Esophagus squamous epithelium (tissue), 4 donors: ENCODE measurements at regions not wholly inside any gene's neighbourhood (a gene's known extent, or its start where the extent isn't known, plus 50 kb on each side); places are given as distances from the start of the nearest gene placed in this dataset.

ENCODE experiments used
- POLR2A ChIP-seq, 4 donors: fragments of 450-650 bp; IDR thresholded peaks; one replicate each; pipeline ENCODE4 v1.6.1; 2017; ENCODE audit warnings: antibody characterized with exemption in 4 of 4, mild to moderate bottlenecking in 4 of 4, moderate library complexity in 3 of 4
- TF ChIP-seq, protein P1 (sequence below), 6 experiments: fragments of 450-650 bp in 4 of 6; fragments of 200-600 bp in 2 of 6; sonication (generic) in 2 of 6; IDR thresholded peaks; one replicate each; pipeline ENCODE4 v1.5.1; 2016 to 2019; ENCODE audit warnings: antibody characterized with exemption in 6 of 6, mild to moderate bottlenecking in 4 of 6, moderate library complexity in 4 of 6

DNA sequence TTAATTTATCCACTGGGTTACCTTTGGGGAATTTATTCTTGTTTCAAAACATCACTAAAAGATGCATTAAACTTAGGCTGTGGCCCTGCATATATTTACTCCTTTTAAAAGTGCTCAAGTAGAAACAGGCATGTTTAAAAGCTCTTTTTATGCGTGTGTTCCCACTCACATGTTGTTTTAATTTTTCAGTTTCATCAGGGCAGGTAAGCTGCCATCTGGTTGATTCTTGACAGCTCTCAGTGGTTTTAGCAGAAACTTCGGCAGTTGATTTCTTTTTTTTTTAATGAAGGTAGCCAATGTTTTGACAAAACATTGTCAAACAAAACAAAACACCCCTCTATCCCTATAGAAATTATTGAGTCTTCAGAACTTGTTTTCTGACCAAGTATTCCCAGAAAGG, 89.6 kb upstream of the LGR5 start:
- TF ChIP-seq POLR2A (IDR thresholded peaks at IDR 0.05) = no peak
- TF ChIP-seq, protein P1, sequence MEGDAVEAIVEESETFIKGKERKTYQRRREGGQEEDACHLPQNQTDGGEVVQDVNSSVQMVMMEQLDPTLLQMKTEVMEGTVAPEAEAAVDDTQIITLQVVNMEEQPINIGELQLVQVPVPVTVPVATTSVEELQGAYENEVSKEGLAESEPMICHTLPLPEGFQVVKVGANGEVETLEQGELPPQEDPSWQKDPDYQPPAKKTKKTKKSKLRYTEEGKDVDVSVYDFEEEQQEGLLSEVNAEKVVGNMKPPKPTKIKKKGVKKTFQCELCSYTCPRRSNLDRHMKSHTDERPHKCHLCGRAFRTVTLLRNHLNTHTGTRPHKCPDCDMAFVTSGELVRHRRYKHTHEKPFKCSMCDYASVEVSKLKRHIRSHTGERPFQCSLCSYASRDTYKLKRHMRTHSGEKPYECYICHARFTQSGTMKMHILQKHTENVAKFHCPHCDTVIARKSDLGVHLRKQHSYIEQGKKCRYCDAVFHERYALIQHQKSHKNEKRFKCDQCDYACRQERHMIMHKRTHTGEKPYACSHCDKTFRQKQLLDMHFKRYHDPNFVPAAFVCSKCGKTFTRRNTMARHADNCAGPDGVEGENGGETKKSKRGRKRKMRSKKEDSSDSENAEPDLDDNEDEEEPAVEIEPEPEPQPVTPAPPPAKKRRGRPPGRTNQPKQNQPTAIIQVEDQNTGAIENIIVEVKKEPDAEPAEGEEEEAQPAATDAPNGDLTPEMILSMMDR (IDR thresholded peaks at IDR 0.05) = no peak
